Endothelial cell of umbilical vein (primary cell): ENCODE measurements at regions not wholly inside any gene's neighbourhood (a gene's known extent, or its start where the extent isn't known, plus 50 kb on each side); places are given as distances from the start of the nearest gene placed in this dataset.

ENCODE experiments used
- BruUV-seq: library from RNA; stranded (reverse); fragments of 400-500 nt; replicated peaks from 2 replicates; lab custom pipeline; 2021; lab: Mats Ljungman, UMichigan
- CTCF ChIA-PET: fragments of 300-600, 350-600 bp; sonication (Branson Sonifier 250); formaldehyde crosslinking; loops from one replicate; lab custom pipeline; 2021; ENCODE audit warnings: antibody characterized with exemption, inconsistent platforms; lab: Charles Lee
- POLR2A ChIA-PET: fragments of 300-600, 350-600 bp; sonication (Branson Sonifier 250); formaldehyde crosslinking; loops from one replicate; lab custom pipeline; 2021; ENCODE audit warnings: antibody characterized with exemption, inconsistent platforms; lab: Charles Lee
- DNase-seq: peaks from one replicate; pipeline ENCODE4 v3.0.0-alpha.2; 2011; ENCODE audit warnings: low read depth, low spot score
- FAIRE-seq: peaks from 2 replicates; lab custom pipeline; 2011; peaks lifted over from hg19 to GRCh38; lab: Jason Lieb, UNC
- H2AFZ ChIP-seq: 2 replicates; pipeline ENCODE4 v1.6.0; 2012; ENCODE audit warnings: low read depth, low read length, control low read depth, inconsistent platforms
- H3K27ac ChIP-seq: 2 replicates; pipeline ENCODE4 v1.5.1; 2011; ENCODE audit warnings: low read depth, mild to moderate bottlenecking, control low read depth, low read length, moderate library complexity; ENCODE audit not compliant: insufficient read depth
- H3K27me3 ChIP-seq, 2 experiments: 2 replicates each; pipeline versions ENCODE4 v1.6.0 to v1.6.1; 2011; ENCODE audit warnings: low read length in 2 of 2, mixed read lengths in 1 of 2; ENCODE audit not compliant: control insufficient read depth in 2 of 2, insufficient read depth in 2 of 2
- H3K36me3 ChIP-seq, 2 experiments: 2 replicates in 1 of 2; 3 replicates in 1 of 2; pipeline ENCODE4 v1.5.1; 2011; ENCODE audit warnings: low read length in 2 of 2, mild to moderate bottlenecking in 1 of 2, moderate library complexity in 1 of 2; ENCODE audit not compliant: control insufficient read depth in 2 of 2, insufficient read depth in 2 of 2; ENCODE audit errors: extremely low read depth in 1 of 2
- H3K4me1 ChIP-seq: 3 replicates; pipeline ENCODE4 v1.5.1; 2011; ENCODE audit warnings: mild to moderate bottlenecking, low read length; ENCODE audit not compliant: control insufficient read depth, insufficient read depth; ENCODE audit errors: extremely low read depth
- H3K4me2 ChIP-seq: 2 replicates; pipeline ENCODE4 v1.6.1; 2011; ENCODE audit warnings: low read length, control low read depth, mixed read lengths; ENCODE audit not compliant: insufficient read depth
- H3K4me3 ChIP-seq, 3 experiments: fragments of 200-600 bp in 1 of 3; sonication (generic), shearing (Covaris generic) in 1 of 3; replicated peaks in 1 of 3; 2 replicates each; pipeline ENCODE4 v1.5.1; 2011 to 2016; ENCODE audit warnings: control low read depth in 3 of 3, low read length in 3 of 3, mild to moderate bottlenecking in 2 of 3, inconsistent platforms in 1 of 3, low read depth in 1 of 3, moderate library complexity in 1 of 3; ENCODE audit not compliant: insufficient read depth in 1 of 3
- H3K79me2 ChIP-seq: 2 replicates; pipeline ENCODE4 v1.6.0; 2012; ENCODE audit warnings: low read length, inconsistent platforms; ENCODE audit not compliant: control insufficient read depth, insufficient read depth
- H3K9ac ChIP-seq: replicated peaks from 2 replicates; pipeline ENCODE3; 2011; ENCODE audit warnings: low read length, control low read depth; ENCODE audit not compliant: insufficient read depth; ENCODE audit errors: extremely low read depth
- H3K9me1 ChIP-seq: replicated peaks from 3 replicates; pipeline ENCODE4 v1.6.0; 2011; ENCODE audit warnings: mild to moderate bottlenecking, low read length; ENCODE audit not compliant: control insufficient read depth, insufficient read depth; ENCODE audit errors: extremely low read depth
- H3K9me3 ChIP-seq: replicated peaks from 2 replicates; pipeline ENCODE4 v1.5.1; 2012; ENCODE audit warnings: low read length, inconsistent platforms; ENCODE audit not compliant: control insufficient read depth, insufficient read depth
- H4K20me1 ChIP-seq: replicated peaks from 2 replicates; pipeline ENCODE3; 2011; ENCODE audit warnings: mild to moderate bottlenecking, low read length; ENCODE audit not compliant: control insufficient read depth, insufficient read depth; ENCODE audit errors: extremely low read depth
- EZH2 ChIP-seq: IDR thresholded peaks from 2 replicates; pipeline ENCODE4 v1.6.1; 2012; ENCODE audit warnings: borderline replicate concordance, low read depth, mild to moderate bottlenecking, moderate library complexity, low read length, inconsistent platforms; ENCODE audit not compliant: severe bottlenecking
- FOS ChIP-seq: IDR thresholded peaks from 2 replicates; pipeline ENCODE4 v1.6.1; 2011; ENCODE audit warnings: mild to moderate bottlenecking, low read length, moderate library complexity, borderline replicate concordance; ENCODE audit not compliant: insufficient read depth
- GATA2 ChIP-seq: IDR thresholded peaks from 2 replicates; pipeline ENCODE4 v1.7.0; 2011; ENCODE audit warnings: low read depth, mild to moderate bottlenecking, moderate library complexity, mixed read lengths, low read length; ENCODE audit not compliant: insufficient read length, insufficient read depth
- JUN ChIP-seq: IDR thresholded peaks from 2 replicates; pipeline ENCODE4 v1.6.1; 2011; ENCODE audit warnings: borderline replicate concordance, low read depth; ENCODE audit not compliant: insufficient read length, insufficient read depth
- MYC ChIP-seq: IDR thresholded peaks from one replicate; pipeline ENCODE4 v1.6.1; 2011; ENCODE audit warnings: mild to moderate bottlenecking, low read depth, low read length
- POLR2A ChIP-seq: IDR thresholded peaks from 2 replicates; pipeline ENCODE4 v1.6.1; 2012; ENCODE audit warnings: low read depth, mild to moderate bottlenecking, control low read depth, low read length
- POLR2AphosphoS5 ChIP-seq: IDR thresholded peaks from 2 replicates; pipeline ENCODE4 v1.6.1; 2012; ENCODE audit warnings: low read depth, mild to moderate bottlenecking, control low read depth, low read length, moderate library complexity; ENCODE audit not compliant: insufficient read depth
- dilution Hi-C: fragments of 300-500 bp; cut with MboI; formaldehyde crosslinking; loops from one replicate; pipeline ENCODE4 v1.15.0; 2019; ENCODE audit warnings: low sequenced_read_pairs; ENCODE audit not compliant: extremely low pct_ligation_motif_present
- intact Hi-C: fragments of 100-400 bp; cut with micrococcal nuclease; formaldehyde crosslinking; loops from one replicate; pipeline ENCODE4 v1.10.0; 2022
- TF ChIP-seq, protein P1 (sequence below): IDR thresholded peaks from 2 replicates; pipeline ENCODE4 v1.6.1; 2011; ENCODE audit not compliant: insufficient read depth, insufficient read length
- TF ChIP-seq, protein P2 (sequence below), 2 donors: IDR thresholded peaks; 1 replicate in 1 of 2; 2 replicates in 1 of 2; pipeline ENCODE4 v1.5.1; 2011; ENCODE audit warnings: low read length in 2 of 2, mild to moderate bottlenecking in 2 of 2, moderate library complexity in 2 of 2, control low read depth in 1 of 2, inconsistent platforms in 1 of 2, low read depth in 1 of 2; ENCODE audit not compliant: insufficient read depth in 1 of 2; ENCODE audit errors: extremely low read depth in 1 of 2

GRCh38 chr14:21874167-21874566 is 200.5 kb upstream of the OR4E1 start:
- peaks cover 17% of the 10 kb centered on the region for H3K4me1 ChIP-seq
- H3K4me3 ChIP-seq: peak overlapping the region in 1 of 3 experiments; percentile 48
- H3K79me2 ChIP-seq: no peaks in the 10 kb centered on the region
- no peaks in the 10 kb centered on the region for H4K20me1 ChIP-seq
- peak overlapping the region; percentile 81 for H3K4me2 ChIP-seq
- peak overlapping the region; percentile 23 for H3K9ac ChIP-seq
- peak overlapping the region; percentile 78 for H2AFZ ChIP-seq
- no peaks in the 10 kb centered on the region for H3K9me3 ChIP-seq
- H3K9me1 ChIP-seq: no peaks in the 10 kb centered on the region
- no TSS peak for BruUV-seq
- ChIA-PET CTCF (interaction anchor here (0.9 to 2.2 kb wide), 10 partner anchors 13 to 166 kb away, joined by 3 to 10 read pairs (median 4); no protein-coding TSS in a partner anchor), POLR2A (no interaction called here)
- intact Hi-C loops (no loop called here), dilution Hi-C loops (no loop called here)
- peak overlapping the region; percentile 60 for H3K27ac ChIP-seq
- DNase-seq: peak; percentile 60
- H3K27me3 ChIP-seq: no peaks in the 10 kb centered on the region
- no peaks in the 10 kb centered on the region for H3K36me3 ChIP-seq
- peak; percentile 80 for FAIRE-seq
- peak; percentile 60 for TF ChIP-seq POLR2AphosphoS5
- TF ChIP-seq, protein P1, sequence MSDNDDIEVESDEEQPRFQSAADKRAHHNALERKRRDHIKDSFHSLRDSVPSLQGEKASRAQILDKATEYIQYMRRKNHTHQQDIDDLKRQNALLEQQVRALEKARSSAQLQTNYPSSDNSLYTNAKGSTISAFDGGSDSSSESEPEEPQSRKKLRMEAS: no peak
- TF ChIP-seq JUN: no peak
- TF ChIP-seq, protein P2, sequence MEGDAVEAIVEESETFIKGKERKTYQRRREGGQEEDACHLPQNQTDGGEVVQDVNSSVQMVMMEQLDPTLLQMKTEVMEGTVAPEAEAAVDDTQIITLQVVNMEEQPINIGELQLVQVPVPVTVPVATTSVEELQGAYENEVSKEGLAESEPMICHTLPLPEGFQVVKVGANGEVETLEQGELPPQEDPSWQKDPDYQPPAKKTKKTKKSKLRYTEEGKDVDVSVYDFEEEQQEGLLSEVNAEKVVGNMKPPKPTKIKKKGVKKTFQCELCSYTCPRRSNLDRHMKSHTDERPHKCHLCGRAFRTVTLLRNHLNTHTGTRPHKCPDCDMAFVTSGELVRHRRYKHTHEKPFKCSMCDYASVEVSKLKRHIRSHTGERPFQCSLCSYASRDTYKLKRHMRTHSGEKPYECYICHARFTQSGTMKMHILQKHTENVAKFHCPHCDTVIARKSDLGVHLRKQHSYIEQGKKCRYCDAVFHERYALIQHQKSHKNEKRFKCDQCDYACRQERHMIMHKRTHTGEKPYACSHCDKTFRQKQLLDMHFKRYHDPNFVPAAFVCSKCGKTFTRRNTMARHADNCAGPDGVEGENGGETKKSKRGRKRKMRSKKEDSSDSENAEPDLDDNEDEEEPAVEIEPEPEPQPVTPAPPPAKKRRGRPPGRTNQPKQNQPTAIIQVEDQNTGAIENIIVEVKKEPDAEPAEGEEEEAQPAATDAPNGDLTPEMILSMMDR (IDR thresholded peaks at IDR 0.05; ENCODE audit: extremely low read depth in 1 of 2, insufficient read depth in 1 of 2, low read depth in 1 of 2, low read length in 2 of 2): no peak
- TF ChIP-seq MYC: no peak
- no peak for TF ChIP-seq POLR2A
- TF ChIP-seq GATA2: peak; percentile 83
- TF ChIP-seq FOS: peak; percentile 36
- no peak for TF ChIP-seq EZH2
